OCI-LY1 (cell line): ENCODE measurements at regions not wholly inside any gene's neighbourhood (a gene's known extent, or its start where the extent isn't known, plus 50 kb on each side); places are given as distances from the start of the nearest gene placed in this dataset.

ENCODE experiments used
- H2AFZ ChIP-seq: fragments of 200-600 bp; sonication (generic), shearing (Covaris generic); 2 replicates; pipeline ENCODE4 v1.6.0; 2014; ENCODE audit warnings: antibody characterized with exemption, mild to moderate bottlenecking, low read length
- H3F3A ChIP-seq: fragments of 200-600 bp; sonication (generic), shearing (Covaris generic); 2 replicates; pipeline ENCODE4 v1.6.0; 2014; ENCODE audit warnings: mild to moderate bottlenecking, antibody characterized with exemption, low read length, moderate library complexity; ENCODE audit not compliant: insufficient read depth
- H3K27ac ChIP-seq: fragments of 200-600 bp; sonication (generic); 2 replicates; pipeline ENCODE4 v1.5.1; 2014; ENCODE audit warnings: low read length, mixed run types, mild to moderate bottlenecking, low read depth; ENCODE audit not compliant: poor library complexity, severe bottlenecking
- H3K27me3 ChIP-seq: fragments of 200-600 bp; sonication (generic); 2 replicates; pipeline ENCODE4 v1.6.0; 2014; ENCODE audit warnings: antibody characterized with exemption, mild to moderate bottlenecking, low read length, moderate library complexity; ENCODE audit not compliant: insufficient read depth
- H3K36me3 ChIP-seq: fragments of 200-600 bp; sonication (generic); 2 replicates; pipeline ENCODE4 v1.6.1; 2014; ENCODE audit warnings: mild to moderate bottlenecking, antibody characterized with exemption, low read length, moderate library complexity, mixed read lengths; ENCODE audit not compliant: insufficient read depth
- H3K4me1 ChIP-seq: fragments of 200-600 bp; sonication (generic); 2 replicates; pipeline ENCODE4 v1.5.1; 2014; ENCODE audit warnings: mild to moderate bottlenecking, low read length, moderate library complexity; ENCODE audit not compliant: insufficient read depth, severe bottlenecking
- H3K4me2 ChIP-seq: fragments of 200-600 bp; sonication (generic), shearing (Covaris generic); 2 replicates; pipeline ENCODE4 v1.6.1; 2014; ENCODE audit warnings: low read length
- H3K4me3 ChIP-seq: fragments of 200-600 bp; sonication (generic); 2 replicates; pipeline ENCODE4 v1.5.1; 2014; ENCODE audit warnings: low read length, low read depth, mild to moderate bottlenecking, mixed read lengths; ENCODE audit not compliant: poor library complexity, severe bottlenecking
- H3K79me2 ChIP-seq: fragments of 200-600 bp; shearing (Covaris generic); 2 replicates; pipeline ENCODE4 v1.6.1; 2016; ENCODE audit warnings: mixed run types, low read length, mixed read lengths; ENCODE audit not compliant: insufficient read depth
- H3K9ac ChIP-seq: fragments of 200-600 bp; sonication (generic), shearing (Covaris generic); 2 replicates; pipeline ENCODE4 v1.6.1; 2014; ENCODE audit warnings: mild to moderate bottlenecking, low read length, mixed read lengths
- H3K9me2 ChIP-seq: fragments of 200-600 bp; sonication (generic), shearing (Covaris generic); 2 replicates; pipeline ENCODE4 v1.6.1; 2014; ENCODE audit warnings: low read depth, mild to moderate bottlenecking, low read length, mixed read lengths
- H3K9me3 ChIP-seq: fragments of 200-600 bp; shearing (Covaris generic); 2 replicates; pipeline ENCODE4 v1.6.1; 2014; ENCODE audit warnings: low read length, mixed read lengths
- H4K20me1 ChIP-seq: fragments of 200-600 bp; sonication (generic), shearing (Covaris generic); 2 replicates; pipeline ENCODE4 v1.6.0; 2016; ENCODE audit warnings: mild to moderate bottlenecking, low read length; ENCODE audit not compliant: insufficient read depth
- EZH2 ChIP-seq: fragments of 200-600 bp; sonication (generic), shearing (Covaris generic); IDR thresholded peaks from 2 replicates; pipeline ENCODE4 v1.8.0; 2017; ENCODE audit warnings: borderline replicate concordance, mixed run types, mild to moderate bottlenecking, antibody characterized with exemption, low read length, moderate library complexity, mixed read lengths
- TF ChIP-seq, protein P1 (sequence below): fragments of 200-600 bp; sonication (generic), shearing (Covaris generic); IDR thresholded peaks from 2 replicates; pipeline ENCODE4 v1.5.1; 2017; ENCODE audit warnings: mild to moderate bottlenecking, antibody characterized with exemption, low read length, moderate library complexity, mixed read lengths

DNA sequence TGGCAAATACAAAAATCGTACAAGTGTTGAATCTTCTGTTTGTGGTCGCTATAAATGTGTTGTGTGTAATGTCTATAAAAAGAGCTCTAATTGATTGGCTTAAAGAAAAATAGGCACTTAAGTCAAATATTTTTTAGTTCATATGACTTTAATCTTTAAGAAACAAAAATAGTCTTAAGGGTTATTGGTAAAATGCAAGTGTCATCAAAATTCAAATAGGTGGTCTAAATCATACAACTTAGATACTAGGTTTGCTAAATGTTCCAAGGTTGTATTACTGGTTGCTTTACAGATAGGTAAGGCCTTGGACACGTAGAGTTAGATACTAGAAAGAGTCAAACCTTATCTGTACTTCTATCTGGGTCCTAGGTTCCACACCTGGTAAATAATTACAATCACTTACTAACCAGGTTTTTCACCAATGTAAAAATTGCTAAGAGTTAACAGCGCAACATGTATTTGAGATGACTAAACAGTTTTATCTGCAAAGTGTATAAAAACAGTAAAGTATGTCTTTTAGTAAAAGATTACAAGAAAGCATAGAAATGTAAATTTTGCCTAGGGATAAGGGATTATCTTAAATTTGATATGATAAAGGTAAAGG lies 91.1 kb upstream of the GNAZ start:
- H3F3A ChIP-seq: no peaks in the 10 kb centered on the region
- H3K9me3 ChIP-seq: peaks cover 16% of the 10 kb centered on the region
- H3K27ac ChIP-seq: no peak overlapping the region
- H3K4me2 ChIP-seq: no peak overlapping the region
- TF ChIP-seq EZH2: no peak
- TF ChIP-seq, protein P1, sequence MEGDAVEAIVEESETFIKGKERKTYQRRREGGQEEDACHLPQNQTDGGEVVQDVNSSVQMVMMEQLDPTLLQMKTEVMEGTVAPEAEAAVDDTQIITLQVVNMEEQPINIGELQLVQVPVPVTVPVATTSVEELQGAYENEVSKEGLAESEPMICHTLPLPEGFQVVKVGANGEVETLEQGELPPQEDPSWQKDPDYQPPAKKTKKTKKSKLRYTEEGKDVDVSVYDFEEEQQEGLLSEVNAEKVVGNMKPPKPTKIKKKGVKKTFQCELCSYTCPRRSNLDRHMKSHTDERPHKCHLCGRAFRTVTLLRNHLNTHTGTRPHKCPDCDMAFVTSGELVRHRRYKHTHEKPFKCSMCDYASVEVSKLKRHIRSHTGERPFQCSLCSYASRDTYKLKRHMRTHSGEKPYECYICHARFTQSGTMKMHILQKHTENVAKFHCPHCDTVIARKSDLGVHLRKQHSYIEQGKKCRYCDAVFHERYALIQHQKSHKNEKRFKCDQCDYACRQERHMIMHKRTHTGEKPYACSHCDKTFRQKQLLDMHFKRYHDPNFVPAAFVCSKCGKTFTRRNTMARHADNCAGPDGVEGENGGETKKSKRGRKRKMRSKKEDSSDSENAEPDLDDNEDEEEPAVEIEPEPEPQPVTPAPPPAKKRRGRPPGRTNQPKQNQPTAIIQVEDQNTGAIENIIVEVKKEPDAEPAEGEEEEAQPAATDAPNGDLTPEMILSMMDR: no peak
- H3K4me1 ChIP-seq: no peaks in the 10 kb centered on the region
- H3K9me2 ChIP-seq: no peaks in the 10 kb centered on the region
- no peak overlapping the region for H3K9ac ChIP-seq
- no peak overlapping the region for H2AFZ ChIP-seq
- 0 out of 2 replicates have a peak, but pooled peaks cover 2% of the 10 kb centered on the region for H3K27me3 ChIP-seq
- no peak overlapping the region for H3K4me3 ChIP-seq
- no peaks in the 10 kb centered on the region for H3K79me2 ChIP-seq
- no peaks in the 10 kb centered on the region; the same call in 1 of the 2 replicates for H3K36me3 ChIP-seq
- no peaks in the 10 kb centered on the region for H4K20me1 ChIP-seq

DNA sequence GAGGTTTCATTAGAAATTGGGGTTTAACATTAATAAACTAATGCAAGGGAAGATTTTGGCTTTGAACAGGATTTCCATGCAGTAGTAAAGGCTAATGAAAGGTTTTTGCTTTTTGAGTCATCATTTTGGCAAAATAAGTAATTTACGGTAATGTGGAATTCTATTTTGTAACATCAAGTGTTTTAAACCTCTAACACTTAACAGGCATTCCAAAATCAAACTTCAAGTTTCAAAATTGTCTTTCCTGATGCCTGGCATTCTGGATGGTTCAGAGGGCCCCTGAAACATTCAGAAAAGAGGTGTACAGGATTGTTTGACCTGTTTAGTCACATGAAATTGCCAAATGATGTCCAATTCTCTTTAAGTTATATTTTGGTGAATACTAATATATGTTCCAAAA lies 90.4 kb upstream of the GNAZ start:
- no peak overlapping the region for H3K27ac ChIP-seq
- H4K20me1 ChIP-seq: no peaks in the 10 kb centered on the region
- no peak overlapping the region for H3K4me3 ChIP-seq
- H3F3A ChIP-seq: no peaks in the 10 kb centered on the region
- H3K36me3 ChIP-seq: no peaks in the 10 kb centered on the region; the same call in 1 of the 2 replicates
- peaks cover 16% of the 10 kb centered on the region for H3K9me3 ChIP-seq
- 0 out of 2 replicates have a peak, but pooled peaks cover 4% of the 10 kb centered on the region for H3K27me3 ChIP-seq
- no peak overlapping the region for H3K9ac ChIP-seq
- no peaks in the 10 kb centered on the region for H3K4me1 ChIP-seq
- no peaks in the 10 kb centered on the region for H3K9me2 ChIP-seq
- no peak for TF ChIP-seq EZH2
- TF ChIP-seq, protein P1: no peak
- H3K4me2 ChIP-seq: no peak overlapping the region
- no peaks in the 10 kb centered on the region for H3K79me2 ChIP-seq
- H2AFZ ChIP-seq: no peak overlapping the region

DNA sequence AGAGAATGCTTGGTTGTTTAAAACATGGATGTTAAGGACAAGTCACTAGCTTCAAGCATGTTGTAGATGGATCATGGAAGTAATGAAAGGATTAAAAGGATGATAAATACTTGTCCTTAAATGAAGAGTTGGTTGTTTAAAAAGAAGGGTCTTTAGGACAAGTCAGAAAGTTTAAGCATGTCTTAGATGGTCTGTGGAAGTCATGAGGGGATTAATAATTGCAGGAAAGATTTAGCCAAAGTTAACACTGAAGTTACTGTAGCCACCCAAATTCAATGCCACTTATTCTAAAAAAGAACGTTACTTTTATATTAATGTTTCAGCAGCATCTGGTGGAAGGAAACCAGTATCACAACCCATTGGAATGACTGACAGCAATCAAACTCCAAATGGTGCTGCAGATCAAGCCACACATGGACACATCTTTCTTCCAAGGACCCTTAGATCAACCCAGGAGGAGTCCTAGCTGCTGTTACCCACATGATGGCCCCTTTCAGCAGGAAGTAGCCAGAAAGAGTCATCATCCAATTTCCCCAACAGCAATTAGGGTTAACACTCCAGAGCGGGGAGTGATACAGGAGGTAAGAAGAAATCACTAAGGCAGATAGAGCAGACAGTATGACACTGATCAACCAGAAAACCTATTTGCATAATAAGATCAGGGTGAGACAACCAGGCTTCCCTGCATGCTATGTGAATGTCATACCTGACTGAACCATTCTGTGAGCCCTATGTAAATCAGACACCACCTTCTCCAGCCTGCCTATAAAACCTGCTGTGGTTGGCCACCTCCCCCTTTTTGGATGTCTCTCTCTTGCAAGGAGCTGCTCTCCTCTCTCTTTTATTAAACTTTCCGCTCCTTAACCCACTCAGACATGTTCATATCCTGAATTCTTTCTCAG lies 88.4 kb upstream of the GNAZ start:
- Histone ChIP-seq H3K36me3 (no peaks in the 10 kb centered on the region; the same call in 1 of the 2 replicates), H3K9me3 (peaks cover 16% of the 10 kb centered on the region), H3K9me2 (no peaks in the 10 kb centered on the region), H3K4me1 (no peaks in the 10 kb centered on the region), H3K9ac (no peak overlapping the region), H3K79me2 (no peaks in the 10 kb centered on the region), H3K27ac (no peak overlapping the region), H3K27me3 (0 out of 2 replicates have a peak, but pooled peaks cover 4% of the 10 kb centered on the region), H2AFZ (no peak overlapping the region), H3K4me3 (no peak overlapping the region), H3K4me2 (no peak overlapping the region), H3F3A (no peaks in the 10 kb centered on the region), H4K20me1 (no peaks in the 10 kb centered on the region)
- TF ChIP-seq, protein P1: no peak
- TF ChIP-seq EZH2: no peak
